Activated CD4-positive, alpha-beta T cell treated with anti-CD3 and anti-CD28 coated beads for 4 hours (primary cell): ENCODE measurements at regions not wholly inside any gene's neighbourhood (a gene's known extent, or its start where the extent isn't known, plus 50 kb on each side); places are given as distances from the start of the nearest gene placed in this dataset.

Experiments used
- DNase-seq, 2 donors: peaks; one replicate each; pipeline ENCODE4 v3.0.0-alpha.2; 2020

DNA sequence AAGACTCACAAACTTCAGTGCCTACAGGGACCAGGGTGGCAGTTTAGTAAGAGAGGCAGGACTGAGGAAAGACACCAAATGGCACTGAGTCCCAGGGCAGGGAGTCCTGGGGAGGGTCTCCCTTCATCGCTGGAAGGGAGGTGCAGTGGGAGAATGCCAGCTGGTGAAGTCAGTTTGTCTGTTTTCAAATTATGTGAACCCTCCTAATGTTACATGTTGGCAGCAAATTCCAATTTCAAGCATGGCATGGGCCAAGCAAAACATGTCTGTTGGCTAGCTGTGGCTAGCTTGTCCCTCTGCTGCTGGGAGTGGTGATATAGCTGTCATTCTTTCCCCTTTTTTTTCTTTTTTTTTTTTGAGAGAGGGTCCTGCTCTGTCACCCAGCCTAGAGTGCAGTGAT lies 55.9 kb upstream of the HAAO start:
- DNase-seq, result no peak

GRCh38 chr2:42847596-42848151 lies 55.3 kb upstream of the HAAO start:
- no peak for DNase-seq

DNA sequence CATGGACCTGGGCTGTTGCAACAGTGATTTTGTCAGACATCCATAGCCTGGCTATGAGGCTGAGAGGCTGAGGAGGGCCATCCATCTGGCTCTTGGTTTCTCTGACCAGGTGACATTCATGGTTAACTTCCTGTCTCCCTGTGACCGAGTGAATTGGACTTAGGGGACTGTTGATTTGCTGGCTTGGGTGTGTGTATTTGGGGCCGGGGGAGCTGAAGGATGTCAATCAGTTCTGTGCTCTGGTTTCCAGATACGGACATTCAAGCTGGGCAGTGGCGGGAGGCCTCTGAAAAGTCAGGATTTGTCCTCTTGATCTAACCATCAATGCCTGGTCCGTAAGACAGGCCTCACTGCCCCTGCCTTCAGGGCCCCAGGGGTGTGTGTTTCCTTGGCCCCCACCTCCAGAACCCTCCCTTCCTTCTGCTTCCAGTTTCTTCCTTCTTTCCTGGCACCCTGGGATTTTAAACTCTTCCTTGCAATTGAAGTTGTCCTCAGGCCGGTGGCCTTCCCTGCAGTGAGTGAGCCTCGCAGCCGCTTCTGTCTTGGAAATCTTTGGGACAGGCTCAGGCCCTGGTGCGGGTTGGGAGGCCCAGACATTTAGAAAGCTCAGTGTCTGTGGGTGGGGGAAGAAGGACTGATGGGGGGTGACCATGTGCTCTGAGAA lies 54.7 kb upstream of the HAAO start:
- no peak for DNase-seq

GRCh38 chr2:42846026-42846425 lies 53.6 kb upstream of the HAAO start:
- DNase-seq, result no peak

- no peak for DNase-seq
These were observed 52.8 kb upstream of the HAAO start for GRCh38 chr2:42844901-42845821.

GRCh38 chr2:42844366-42844765 lies 52.0 kb upstream of the HAAO start:
- no peak for DNase-seq

DNA sequence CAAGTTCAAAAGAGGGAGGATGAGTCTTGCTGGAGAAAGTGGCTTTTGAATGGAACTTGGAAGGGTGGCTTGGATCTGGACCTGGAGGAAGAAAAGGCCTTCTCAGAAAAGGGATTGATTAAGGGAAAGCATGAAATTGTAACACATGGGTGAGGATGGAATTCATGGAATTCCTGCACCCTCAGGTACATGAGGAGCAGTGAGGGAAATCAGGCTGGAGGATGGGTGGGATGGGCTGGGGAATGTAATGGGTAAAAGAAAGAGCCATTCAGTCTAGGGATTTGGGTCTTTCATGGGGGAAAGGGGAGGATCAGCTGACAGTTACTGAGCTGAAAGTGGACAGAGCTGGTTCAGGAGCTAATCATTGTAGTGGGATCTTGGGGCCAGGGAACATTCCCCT lies 51.2 kb upstream of the HAAO start:
- DNase-seq, result no peak

- DNase-seq, result no peak
These were observed 50.7 kb upstream of the HAAO start for GRCh38 chr2:42843131-42843530.

DNA sequence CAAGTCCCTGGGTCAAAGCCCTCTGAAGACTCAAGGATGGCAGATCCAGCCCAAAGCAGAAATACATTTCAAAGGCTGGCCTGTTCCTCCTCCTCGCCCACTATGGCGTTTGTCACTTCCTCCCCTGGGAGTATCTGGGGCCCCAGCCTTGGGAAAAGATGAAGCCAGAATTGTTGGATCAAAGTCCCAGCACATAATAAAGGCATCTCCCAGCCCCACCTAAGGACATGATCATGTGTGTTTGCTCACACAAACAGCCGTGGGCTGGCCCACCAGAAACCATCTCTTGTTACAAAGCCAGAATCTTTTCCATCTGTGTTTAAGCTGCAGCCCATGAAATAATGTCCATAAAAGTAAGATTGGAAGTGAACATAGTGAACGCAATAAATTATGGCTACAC lies 50.1 kb upstream of the HAAO start:
- DNase-seq, result no peak
